Upper lobe of left lung (tissue), 4 donors: ENCODE measurements at regions not wholly inside any gene's neighbourhood (a gene's known extent, or its start where the extent isn't known, plus 50 kb on each side); places are given as distances from the start of the nearest gene placed in this dataset.

Source experiments
- CTCF ChIP-seq, 6 experiments: fragments of 450-650 bp in 4 of 6; fragments of 200-600 bp in 2 of 6; sonication (generic) in 2 of 6; IDR thresholded peaks; one replicate each; pipeline ENCODE4 v1.5.1; 2016 to 2019; ENCODE audit warnings: antibody characterized with exemption in 6 of 6
- EP300 ChIP-seq, 4 donors: sonication (generic); formaldehyde crosslinking; IDR thresholded peaks; one replicate each; pipeline ENCODE4 v1.5.1; 2017; ENCODE audit warnings: antibody characterized with exemption in 4 of 4, control low read depth in 2 of 4

GRCh38 chr10:118511711-118512110 is 83.7 kb downstream of the PRLHR start:
- TF ChIP-seq CTCF (IDR thresholded peaks at IDR 0.05) (no peak), EP300 (IDR thresholded peaks at IDR 0.05) (no peak)
